ENCODE measurements at regions not wholly inside any gene's neighbourhood (a gene's known extent, or its start where the extent isn't known, plus 50 kb on each side); places are given as distances from the start of the nearest gene placed in this dataset.

DNA sequence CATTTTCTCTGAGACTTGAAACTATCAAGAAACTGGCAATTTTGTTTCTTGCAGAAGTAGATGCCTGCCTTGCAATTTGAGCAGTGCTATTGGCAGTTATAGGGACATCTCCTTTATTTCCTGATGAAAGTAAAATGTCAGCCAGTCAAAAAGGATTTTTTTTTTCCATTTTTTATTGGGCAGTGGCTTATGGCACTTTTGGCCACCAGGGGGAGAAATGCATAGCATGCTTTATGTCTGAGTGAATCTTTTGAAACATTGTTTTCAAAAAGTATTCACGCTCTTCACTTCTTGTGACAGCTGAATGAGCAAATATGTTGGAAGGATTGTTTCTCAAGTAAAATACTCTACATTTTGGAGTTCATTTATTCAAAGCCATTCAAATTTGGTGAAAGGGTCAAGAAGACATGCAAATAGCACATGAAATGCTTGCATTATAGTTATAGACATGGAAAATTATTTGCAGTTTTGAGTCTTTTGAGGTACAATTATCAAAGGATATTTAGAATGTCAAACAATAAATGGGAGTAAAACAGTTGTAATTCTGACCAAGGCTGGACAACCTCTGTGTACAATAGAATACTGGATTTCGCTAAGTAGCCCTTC, 491.0 kb downstream of the CDH2 start:
- DNase-seq: peak; percentile 11

DNA sequence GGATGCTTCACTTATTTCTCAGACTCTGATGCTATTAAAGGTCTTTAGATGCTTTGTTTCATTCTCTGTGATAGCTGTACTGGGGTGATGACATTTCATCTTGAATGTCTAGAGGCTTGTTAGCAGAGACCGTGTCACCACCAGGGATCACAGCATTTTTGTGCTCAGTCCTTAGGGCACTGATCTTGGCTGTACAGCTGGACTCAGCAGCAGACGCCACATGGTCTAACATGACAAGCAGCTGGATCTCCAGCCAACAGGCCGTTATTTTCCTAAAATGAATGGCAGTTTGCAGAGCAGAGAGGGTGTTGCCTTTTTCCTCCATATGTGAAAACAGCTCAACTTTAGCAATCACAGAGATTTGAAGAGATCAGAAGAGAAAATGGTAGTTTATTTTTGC, 491.8 kb downstream of the CDH2 start:
- DNase-seq: no peak

DNA sequence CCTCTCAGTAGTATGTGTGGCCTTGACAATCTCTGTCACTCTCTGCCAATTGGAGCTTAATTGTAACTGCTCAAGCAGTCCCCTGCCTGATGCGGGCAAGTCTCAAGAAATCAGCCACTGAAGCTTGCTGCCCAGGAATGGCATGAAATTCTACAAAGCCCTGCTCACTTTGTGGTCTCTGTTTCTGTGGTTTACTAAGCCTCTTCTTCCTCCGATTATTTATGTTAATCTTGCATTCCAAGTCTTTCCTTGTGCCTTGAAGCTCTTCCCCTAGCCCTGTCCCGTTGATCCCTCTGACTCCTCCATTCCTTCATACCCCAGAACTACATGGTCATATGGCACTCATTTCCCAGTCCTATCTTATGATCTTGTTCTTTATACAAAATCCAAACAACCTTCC, 489.3 kb upstream of the CHST9 start:
- DNase-seq: no peak

DNA sequence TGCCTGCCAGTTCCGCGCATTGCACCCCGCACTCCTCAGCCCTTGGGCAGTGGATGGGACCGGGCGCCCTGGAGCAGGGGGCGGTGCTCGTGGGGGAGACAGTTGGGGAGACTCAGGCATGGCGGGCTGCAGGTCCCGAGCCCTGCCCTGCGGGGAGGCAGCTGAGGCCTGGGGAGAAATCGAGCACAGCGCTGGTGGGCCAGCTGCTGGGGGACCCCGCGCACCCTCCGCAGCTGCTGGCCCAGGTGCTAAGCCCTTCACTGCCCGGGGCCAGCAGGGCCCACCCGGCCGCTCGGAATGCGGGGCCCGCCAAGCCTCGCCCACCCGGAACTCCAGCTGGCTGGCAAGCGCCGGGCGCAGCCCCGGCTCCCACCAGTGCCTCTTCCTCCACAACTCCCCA, 488.8 kb upstream of the CHST9 start:
- no peak for DNase-seq

DNA sequence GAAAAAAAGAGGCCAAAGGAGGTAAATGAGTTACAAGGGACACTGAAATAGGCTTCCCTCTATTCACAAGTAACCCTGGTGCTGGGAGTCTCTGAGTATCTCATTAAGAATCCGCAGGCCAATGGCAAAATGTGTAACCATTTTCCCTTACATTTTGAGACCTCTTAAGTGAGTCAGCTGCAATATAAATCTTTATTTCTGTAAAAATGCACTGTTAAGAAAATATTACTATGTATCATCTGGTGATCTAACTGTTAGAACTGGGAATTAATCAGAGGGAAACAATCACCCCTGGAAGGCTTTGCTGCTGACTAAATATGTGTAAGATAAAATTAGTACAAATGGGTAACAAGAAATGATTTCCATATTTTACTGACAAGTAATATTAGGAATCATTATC, 483.1 kb upstream of the CHST9 start:
- DNase-seq: no peak

DNA sequence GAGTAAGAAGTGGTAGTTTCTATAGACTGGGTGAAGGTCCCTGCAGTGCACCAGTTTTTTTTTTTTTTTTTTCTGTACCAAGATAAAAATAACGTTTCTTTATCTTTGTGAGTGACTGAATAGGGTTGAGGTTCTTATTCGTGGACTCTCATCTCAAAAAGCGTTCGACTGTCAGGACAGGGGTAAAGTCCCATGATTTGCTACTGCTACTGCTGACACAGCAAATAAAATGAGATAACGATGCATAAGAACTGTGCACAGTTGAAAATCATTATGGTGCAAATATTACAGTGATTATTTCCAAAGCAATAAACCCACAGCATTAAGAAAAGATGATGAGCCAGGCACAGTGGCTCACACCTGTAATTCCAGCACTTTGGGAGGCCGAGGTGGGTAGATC, 482.0 kb upstream of the CHST9 start:
- no peak for DNase-seq

DNA sequence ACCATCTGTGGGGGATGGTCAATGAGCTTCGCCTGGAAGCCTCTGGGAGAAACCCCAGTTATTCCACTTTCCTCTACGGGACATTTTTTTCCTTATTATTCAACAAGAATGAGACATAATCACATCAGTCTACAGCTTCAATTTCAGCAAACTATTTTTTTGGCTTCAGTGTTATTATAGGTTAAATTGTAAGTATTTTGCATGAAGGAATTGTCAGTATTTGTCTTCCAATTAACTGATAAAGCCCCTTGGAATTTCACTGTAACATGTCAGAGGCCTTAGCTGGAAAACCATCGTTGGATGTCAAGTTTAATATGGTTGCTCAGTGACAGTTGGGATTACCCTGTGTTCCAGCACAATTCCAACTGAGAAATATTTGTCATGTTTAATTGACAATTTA, 480.9 kb upstream of the CHST9 start:
- no peak for DNase-seq

DNA sequence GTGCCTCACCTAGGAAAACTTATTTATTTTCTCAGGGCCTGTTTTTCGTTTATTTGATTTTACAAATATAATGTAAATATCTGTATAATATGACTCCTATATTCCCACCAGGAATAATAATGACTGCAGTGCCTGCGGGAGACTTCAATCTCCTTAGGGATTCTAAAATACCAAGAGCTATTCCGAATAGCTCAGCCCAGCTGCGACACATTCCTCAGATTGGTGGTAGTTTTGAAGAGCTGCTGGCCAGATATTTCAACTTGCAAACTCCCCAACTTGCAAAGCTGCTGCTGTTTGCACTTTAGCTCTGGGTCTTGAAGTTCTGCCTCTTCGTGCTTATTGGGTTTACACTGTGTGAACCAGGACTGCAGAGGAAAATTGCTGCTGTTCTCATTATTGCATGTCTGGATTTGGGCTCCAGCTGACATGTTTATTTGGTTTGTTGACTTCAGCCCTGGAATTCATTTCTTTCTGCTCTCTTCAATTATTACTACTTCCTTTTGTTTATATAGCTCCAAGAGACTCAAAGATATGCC, 480.2 kb upstream of the CHST9 start:
- DNase-seq: no peak

DNA sequence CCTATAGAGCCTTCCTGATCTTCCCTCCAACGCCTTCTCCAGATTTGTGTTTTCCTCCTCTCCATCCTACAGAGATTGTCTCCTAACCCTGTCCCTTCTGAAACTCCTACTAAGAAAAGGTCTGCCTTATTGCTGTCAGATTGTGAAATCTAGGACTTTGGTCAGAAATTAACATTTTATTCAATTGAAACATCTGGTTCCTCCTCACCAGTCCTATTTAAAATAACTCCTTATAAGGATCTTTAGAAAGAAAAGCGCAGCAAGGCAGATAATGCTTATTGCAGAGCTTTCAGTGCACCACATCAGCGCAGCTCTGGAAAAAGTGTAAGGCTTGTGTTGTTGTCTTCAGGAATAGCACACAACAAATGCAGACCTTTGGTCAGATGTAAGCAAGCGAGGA, 477.8 kb upstream of the CHST9 start:
- DNase-seq: no peak

DNA sequence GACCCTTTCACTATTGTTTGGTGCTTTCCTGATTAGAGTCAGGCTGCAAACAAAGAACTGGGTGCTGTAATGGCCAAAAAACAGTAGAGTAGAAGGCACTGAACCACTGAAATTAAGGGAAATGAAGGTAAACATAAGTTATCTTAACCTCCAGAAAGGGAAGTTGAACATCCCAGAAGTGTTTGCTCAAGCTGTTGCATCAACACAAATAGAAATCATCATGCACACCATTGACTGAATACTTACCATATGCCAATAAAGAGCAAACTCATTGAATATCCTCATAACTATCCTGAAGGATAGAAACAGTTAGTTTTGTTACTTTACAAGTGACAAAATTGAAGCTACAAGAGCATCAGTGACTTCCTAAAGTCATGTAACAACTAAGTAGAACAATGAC, 477.4 kb upstream of the CHST9 start:
- DNase-seq: no peak

DNA sequence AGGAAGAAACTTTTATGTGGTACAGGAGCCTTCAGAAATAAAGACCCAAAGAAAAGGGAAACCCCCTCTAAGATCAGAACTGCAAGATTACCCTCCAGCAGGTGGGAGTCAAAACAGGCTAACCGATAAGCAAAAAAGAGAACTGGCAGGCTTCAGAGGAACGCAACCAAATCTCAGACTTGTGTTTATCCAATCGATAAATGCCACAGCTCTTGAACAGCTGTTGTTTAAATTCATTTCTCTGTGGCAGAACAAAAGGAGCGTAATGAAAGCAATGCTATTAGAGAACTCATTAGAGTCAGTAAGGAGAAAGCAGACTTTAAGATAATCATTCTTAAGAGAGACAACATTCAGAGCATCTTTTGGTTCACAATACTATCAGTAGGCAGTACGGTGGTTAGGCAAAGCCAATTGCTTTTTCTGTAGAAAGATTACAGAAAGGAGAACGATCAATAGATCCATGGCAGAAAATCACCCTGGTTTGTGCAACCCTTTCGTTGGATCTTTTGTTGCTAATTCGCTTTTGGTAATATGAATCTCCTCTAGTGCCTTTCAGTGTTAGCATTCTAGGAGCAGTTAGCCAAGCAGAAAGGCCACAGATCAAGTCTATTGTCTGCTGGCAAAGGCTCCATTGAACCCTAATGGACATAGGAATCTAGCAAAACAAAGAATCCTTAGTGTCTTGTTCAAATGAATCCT, 476.4 kb upstream of the CHST9 start:
- DNase-seq: no peak

DNA sequence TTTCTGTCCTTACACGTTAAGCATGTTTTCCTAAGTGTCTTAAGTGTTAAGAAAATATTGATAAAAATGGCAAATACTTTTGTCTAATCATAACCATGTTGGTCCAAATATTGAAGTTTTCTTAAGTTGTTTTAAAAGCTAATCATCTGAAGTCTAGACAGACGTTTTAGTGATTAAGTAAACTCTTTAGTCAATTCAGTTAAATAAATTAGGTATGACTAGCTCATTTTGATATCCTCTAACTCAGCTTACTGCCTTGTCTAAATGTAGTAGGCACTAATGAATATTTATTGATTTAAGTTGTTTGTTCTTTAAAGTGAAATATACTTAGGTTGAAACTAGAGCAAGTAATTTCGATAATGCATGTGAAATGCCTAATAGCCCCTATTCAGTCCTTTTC, 471.8 kb upstream of the CHST9 start:
- no peak for DNase-seq

DNA sequence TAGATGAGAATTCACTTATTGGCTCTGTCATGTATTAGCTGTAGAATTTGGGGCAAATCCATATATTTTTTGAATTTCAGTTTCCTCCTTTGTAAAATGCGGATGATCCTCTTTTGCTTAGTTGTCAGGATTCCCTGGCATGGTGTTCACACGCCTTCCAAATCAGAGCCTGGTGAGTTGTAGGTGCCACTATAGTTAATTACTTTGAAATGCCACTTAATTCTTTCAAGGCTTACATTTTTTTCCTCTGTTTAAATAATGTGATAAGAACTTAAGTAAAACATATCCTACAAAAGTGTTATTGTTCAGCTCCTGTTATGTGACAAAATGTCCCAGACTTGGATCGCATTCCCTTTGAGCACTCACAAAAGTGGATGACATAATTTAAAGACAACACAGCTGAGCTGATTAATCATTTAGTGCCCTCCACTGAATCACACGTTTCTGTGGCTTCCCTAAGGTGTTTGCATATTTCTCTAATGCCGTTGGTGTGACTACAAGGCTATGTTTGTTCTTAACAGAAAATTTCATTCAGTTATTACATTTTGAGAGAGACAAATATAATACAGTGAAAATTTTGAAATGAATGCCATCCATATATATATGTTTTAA, 471.2 kb upstream of the CHST9 start:
- DNase-seq: no peak

DNA sequence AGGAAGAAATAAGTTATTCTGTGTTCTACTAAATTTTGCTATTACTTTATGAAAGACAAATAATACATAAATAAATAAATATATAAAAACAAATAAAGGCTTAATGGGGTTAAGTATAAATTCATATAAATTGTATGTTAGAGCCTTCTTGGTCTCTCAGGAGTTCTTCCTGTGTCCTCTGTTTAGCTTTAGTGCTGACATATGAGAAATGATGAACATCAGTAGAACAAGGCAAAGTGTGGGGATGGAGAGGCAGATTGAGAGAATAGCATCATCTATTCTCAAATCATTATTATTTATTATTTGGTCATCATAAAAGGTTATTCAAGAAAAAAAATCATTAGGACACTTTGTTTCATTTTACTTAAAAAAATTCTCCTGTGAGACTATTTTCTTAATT, 468.1 kb upstream of the CHST9 start:
- no peak for DNase-seq

DNA sequence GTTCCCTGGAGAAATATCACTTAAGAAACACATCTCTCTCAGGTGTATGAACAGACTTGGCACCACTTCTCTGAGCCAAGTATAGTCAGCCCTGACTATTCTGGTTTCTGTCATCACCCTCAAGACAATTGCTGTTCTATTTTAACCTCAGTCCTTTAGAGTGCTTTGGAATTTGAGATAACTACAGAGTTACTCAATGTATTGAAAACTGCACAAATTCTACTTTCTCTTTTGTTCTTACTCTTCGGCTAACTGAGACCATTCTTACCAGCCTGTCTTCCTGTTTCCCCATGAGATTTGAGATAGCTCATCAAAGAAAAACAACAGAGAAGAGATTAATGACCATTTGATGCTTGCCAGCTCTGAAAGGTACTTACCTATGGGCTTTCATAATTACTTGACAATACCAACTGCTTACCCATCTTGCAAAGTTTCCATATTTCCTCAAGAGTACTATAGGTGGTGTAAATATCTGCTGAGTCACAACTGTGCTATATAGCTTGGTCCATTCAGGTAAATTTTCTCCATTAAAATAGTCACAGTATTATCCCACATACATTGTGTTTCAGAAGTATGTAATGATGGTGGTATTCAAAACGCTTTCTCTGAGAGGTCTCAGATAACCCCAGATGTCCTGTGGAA, 467.5 kb upstream of the CHST9 start:
- no peak for DNase-seq

DNA sequence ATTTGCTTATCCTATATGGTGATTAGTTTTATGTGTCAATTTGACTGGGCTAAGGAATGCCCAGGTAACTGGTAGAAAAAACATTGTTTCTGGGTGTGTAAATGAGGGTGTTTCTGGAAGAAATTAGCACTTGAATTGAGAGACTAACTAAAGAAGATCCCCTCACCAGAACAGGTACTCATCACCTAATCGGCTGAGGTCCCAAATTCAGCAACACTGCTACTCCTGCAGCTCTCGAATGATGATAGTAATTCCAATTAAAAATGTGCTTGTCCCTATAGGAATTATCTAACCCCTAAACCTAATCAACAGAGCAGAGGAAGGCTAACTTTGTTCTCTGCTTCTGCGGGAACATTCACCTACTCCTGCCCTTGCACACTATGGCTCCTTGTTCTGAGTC, 464.5 kb upstream of the CHST9 start:
- no peak for DNase-seq

DNA sequence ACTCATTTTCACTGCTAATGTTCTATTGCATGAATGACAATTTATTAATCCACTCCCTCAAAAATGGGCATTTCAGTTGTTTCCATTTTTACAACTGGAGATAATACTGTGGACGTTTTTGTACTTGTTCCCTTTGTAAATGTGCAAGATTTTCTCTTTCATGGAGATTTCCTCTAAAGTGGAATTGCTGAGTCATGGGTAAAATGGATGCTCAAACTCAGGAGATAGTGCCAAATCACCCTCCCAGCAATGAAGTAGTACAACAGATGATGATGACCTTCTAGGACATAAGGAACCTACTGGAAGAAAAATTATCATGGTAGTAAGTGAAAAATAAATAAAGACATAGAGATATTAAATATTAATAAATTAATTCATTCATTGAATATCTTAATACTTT, 460.8 kb upstream of the CHST9 start:
- no peak for DNase-seq

DNA sequence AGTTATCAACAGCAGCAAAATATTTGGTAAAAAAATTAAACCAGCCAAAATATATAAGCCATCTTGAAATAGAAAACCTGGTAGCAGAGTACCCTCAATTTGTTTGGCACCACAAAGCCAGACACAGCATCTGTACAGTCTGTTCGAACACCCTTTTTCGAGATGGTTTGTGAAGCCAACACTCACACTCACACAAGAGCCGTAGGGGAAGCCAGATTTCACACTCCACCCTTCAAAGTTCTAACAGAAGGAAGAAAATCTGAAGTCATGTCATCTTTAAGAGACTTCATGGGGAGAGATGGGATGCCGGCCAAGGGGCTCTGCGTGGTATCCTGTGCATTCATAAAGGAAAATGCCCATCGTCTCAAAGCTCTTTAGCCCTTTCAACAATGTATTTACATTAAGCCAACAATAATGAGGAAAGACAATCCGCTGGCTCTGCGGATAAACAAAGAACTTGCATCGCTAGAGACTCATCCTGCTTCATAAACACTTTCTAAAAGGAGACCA, 451.5 kb upstream of the CHST9 start:
- no peak for DNase-seq

DNA sequence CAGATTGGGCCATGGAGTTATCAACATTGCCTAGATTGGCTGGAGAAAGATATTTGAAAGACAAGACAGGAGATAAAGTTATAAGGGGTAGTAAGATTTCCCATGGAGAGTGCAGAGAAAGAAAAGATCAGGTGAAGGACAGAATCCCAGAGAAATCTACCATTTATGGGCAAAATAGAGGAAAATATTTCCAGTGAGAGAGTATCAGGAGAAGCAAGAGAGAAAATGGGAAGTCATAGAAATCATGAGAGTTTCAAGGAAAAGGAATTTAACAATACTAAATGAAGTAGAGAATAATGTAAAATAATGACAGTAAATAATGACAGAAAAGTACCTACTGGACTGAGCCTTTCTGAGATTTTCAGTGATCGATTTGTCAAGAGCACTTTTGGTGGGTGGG, 447.6 kb upstream of the CHST9 start:
- no peak for DNase-seq

DNA sequence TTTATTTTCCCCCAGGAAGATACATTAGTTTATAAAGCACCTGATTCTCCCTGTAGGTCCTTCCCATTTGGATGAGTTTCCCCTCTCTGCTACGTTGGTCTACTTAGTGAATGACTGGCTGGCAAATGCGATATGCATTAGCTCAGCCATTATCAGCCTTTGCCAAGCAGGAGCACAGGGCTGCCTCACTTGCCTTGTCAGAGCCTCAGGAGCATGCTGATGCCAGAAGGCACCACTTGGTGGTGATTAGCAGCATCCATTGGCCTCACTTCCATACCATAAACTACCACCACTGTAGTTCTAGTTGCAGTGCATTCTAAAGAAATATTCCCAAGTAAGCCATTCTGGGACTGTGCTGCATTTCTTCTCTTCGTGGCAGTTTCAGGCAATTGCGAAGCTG, 442.8 kb upstream of the CHST9 start:
- no peak for DNase-seq

DNA sequence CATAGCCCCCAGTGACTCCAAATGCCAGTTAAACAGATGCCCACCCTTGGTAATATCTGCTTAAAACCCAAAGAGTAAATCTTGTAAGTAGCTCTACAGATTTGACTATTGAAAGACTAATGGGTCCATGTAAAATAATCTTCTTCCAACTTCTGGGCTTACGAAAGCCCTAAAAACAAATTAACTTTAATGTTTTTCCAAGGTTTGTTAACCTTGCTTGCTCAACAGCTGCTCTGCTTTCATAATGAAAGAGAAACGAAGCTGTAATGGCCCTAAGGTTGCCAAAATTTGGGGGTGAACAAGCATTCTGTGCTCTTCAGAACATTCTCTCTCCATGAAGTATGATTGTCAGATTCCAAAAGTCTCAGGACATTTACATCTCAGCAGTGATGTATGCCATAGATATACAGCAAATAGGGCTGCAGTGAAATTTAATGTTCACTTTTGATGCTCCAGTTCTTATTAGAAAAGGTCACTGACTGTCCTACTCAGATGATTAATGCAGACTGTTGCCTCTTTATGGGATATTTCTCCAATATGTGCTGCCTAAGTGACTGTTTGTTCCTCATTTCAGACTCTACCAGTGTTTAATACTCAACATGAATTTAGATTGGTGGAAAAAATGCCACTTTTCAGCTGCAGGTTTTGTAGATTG, 436.3 kb upstream of the CHST9 start:
- DNase-seq: no peak

DNA sequence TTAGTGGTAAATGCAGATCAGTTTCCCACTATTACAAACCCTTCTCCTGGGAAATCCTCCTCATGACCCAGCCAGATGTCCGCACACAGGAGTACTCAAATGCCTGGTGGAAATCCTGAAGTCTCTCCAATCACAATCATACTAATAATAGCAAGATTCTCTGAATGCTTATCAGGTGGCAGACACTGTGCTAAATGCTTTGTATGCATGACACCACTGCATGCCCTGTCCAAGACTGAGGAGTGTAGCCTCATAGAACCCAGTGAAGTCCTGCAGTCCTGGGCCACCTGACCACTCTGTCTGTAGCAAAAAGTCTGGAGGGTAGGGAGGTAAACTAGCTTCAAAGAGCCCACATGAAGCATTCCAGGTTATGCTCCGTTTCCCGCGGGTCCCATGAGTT, 434.8 kb upstream of the CHST9 start:
- no peak for DNase-seq

DNA sequence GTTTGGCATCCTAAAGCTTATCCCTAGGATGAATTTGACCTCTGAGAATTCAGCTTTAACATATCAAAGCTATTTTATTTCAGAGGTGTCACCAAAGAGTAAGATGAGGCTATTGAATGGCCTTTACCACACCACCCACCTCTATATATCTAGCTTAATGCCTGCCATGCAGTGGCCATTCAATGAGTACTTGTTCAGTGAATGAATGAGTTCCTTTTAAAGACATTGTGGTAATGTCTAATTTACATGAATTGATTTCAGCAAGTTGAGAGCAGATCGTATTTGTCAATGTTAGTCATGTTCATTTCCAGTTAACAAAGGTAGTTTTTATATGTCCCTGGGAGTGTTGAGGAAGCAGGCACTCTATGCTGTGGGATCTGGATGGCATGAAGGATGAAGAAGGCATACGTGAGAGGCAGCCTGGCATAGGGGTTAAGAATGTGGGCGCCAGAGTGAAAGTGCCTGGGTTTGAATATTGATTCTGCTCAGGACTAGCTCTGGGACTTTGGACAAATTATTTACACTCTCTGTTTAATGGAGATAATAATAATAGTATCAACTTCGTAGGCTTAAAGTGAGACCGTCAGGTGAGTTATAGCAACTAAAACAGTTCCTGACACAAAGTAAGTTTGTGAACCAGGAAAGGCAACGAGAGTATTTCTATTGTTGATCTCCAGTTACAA, 434.1 kb upstream of the CHST9 start:
- DNase-seq: no peak
